ENCODE measurements at regions not wholly inside any gene's neighbourhood (a gene's known extent, or its start where the extent isn't known, plus 50 kb on each side); places are given as distances from the start of the nearest gene placed in this dataset.

GRCh38 chrX:141443922-141444321, 140.6 kb downstream of the SPANXA1 start (continued):
- TF ChIP-seq POU5F1 (IDR thresholded peaks at IDR 0.05; ENCODE audit: low read depth, low read length) = no peak
- TF ChIP-seq KDM1A (IDR thresholded peaks at IDR 0.05; ENCODE audit: borderline replicate concordance, low read length) = no peak
- TF ChIP-seq ATF3 (IDR thresholded peaks at IDR 0.05; ENCODE audit: insufficient read depth, low read depth, low read length) = no peak

Data from H1 (cell line).